ENCODE measurements at regions not wholly inside any gene's neighbourhood (a gene's known extent, or its start where the extent isn't known, plus 50 kb on each side); places are given as distances from the start of the nearest gene placed in this dataset.
A peak's percentile ranks its signal among the peaks of the same experiment; 100 is the strongest.

DNA sequence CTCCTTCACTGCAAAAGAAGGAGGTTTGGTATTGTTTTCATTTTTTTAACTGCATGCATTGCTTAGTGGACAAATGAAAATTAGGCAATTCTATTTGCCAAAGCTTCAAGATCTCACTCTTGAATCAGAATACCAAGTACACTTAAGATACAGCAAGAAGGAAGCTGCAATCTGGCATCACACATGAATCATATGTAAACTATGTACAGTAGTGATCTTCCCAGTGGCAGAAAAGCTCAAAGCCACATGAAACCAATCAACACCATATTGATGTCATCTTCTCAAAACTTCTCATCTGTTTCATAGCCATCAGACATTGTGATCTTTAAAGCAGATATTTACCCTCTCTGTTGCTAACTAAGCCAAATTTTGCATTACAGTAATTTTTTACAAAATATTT, 550.1 kb downstream of the LTN1 start:
- no peak for ATAC-seq
- no peaks in the 10 kb centered on the region for H3K4me1 ChIP-seq
- no peaks in the 10 kb centered on the region for H3K36me3 ChIP-seq
- no peak for DNase-seq
- no peaks in the 10 kb centered on the region for H3K27me3 ChIP-seq
- no peak overlapping the region for H3K27ac ChIP-seq
- no peak for TF ChIP-seq CTCF (IDR thresholded peaks at IDR 0.05)
- H3K4me3 ChIP-seq = no peak overlapping the region
- H3K9me3 ChIP-seq = no peaks in the 10 kb centered on the region
- intact Hi-C loops (cut with DNase I) = no loop called here

GRCh38 chr21:28442085-28442484, 550.6 kb downstream of the LTN1 start:
- no peak overlapping the region for H3K27ac ChIP-seq
- no peak for ATAC-seq
- H3K4me3 ChIP-seq = no peak overlapping the region
- DNase-seq = no peak
- no peaks in the 10 kb centered on the region for H3K36me3 ChIP-seq
- no peaks in the 10 kb centered on the region for H3K9me3 ChIP-seq
- no peaks in the 10 kb centered on the region for H3K27me3 ChIP-seq
- H3K4me1 ChIP-seq = no peaks in the 10 kb centered on the region
- intact Hi-C loops (cut with DNase I) = no loop called here
- no peak for TF ChIP-seq CTCF (IDR thresholded peaks at IDR 0.05)

DNA sequence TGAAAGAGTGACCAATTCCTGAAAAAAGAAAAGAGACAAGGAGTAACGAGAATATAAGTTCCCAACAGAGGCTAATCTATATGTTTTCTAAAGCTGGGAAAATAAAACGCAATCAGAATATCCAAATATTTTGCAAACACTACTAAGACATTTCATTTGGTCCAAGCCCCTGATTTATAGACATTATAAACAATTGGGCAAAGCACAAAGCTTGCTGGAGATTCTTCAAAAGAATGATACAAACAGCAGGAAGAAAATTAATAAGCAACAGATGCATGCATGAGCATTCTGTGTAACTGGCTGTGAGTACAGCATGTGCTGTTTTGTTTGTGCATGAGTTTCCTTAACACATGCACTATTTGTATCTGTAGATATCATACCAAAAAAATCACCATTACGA, 552.9 kb downstream of the LTN1 start:
- ATAC-seq (no peak), DNase-seq (peak in 2 of 4 donors; percentile 47 to 49)
- H3K4me3 ChIP-seq = no peak overlapping the region
- no peak for TF ChIP-seq CTCF (IDR thresholded peaks at IDR 0.05)
- intact Hi-C loops (cut with DNase I) = no loop called here
- H3K9me3 ChIP-seq = no peaks in the 10 kb centered on the region
- no peaks in the 10 kb centered on the region for H3K36me3 ChIP-seq
- H3K4me1 ChIP-seq = no peaks in the 10 kb centered on the region
- H3K27ac ChIP-seq = no peak overlapping the region
- H3K27me3 ChIP-seq = no peaks in the 10 kb centered on the region

DNA sequence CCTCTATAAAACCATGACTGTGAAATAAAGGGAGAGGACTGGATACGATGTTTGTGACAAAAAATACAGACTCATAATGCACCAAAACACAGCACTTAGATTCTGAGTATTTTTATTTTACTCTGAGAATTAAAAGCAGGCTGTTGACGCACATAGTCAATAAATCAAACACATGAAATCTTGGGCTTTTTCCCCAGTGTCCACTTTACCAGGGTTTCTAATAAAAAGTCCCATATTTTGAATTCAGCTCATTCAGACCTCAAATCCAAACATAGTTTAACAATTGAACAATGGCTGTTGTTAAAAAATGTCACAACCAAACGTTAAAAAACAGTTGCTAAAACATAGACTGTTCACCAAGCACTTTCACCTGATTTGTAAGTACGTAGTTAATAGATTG, 553.4 kb downstream of the LTN1 start:
- TF ChIP-seq CTCF (IDR thresholded peaks at IDR 0.05) = no peak

GRCh38 chr21:28437061-28437460, 555.6 kb downstream of the LTN1 start:
- DNase-seq = no peak
- Histone ChIP-seq H3K36me3 (no peaks in the 10 kb centered on the region), H3K9me3 (no peaks in the 10 kb centered on the region), H3K4me1 (no peaks in the 10 kb centered on the region), H3K27me3 (no peaks in the 10 kb centered on the region), H3K27ac (no peak overlapping the region), H3K4me3 (no peak overlapping the region)
- intact Hi-C loops (cut with DNase I) = no loop called here
- TF ChIP-seq CTCF (IDR thresholded peaks at IDR 0.05) = no peak
- ATAC-seq = no peak

More for the DNA sequence above, 553.4 kb downstream of the LTN1 start:
- H3K27ac ChIP-seq = no peak overlapping the region
- H3K27me3 ChIP-seq = no peaks in the 10 kb centered on the region
- no peaks in the 10 kb centered on the region for H3K4me1 ChIP-seq
- intact Hi-C loops (cut with DNase I) = no loop called here
- DNase-seq = no peak
- no peak overlapping the region for H3K4me3 ChIP-seq
- no peaks in the 10 kb centered on the region for H3K36me3 ChIP-seq
- ATAC-seq = no peak
- H3K9me3 ChIP-seq = no peaks in the 10 kb centered on the region

All from left lung (tissue), 4 donors.